ENCODE measurements at regions not wholly inside any gene's neighbourhood (a gene's known extent, or its start where the extent isn't known, plus 50 kb on each side); places are given as distances from the start of the nearest gene placed in this dataset.
"Not testable (repeated sequence)": the region's sequence is repeated elsewhere in the genome, so short reads cannot be mapped to it uniquely, and the experiment has no call there.

DNA sequence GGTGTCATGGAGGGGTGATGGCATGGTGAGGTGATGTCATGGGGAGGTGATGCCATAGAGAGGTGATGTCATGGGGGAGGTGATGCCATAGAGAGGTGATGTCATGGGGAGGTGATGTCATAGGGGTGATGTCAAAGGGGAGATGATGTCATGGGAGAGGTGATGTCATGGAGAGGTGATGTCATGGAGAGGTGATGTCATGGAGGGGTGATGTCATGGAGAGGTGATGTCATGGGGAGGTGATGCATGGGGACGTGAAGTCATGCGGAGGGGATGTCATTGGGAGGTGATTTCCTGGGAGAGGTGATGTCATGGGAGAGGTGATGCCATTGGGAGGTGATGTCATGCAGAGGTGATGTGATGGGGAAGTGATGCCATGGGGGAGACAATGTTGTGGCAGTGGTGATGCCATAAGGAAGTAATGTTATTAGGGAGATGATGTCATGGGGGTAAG lies 92.1 kb upstream of the C1orf174 start:
- no peak for DNase-seq (ENCODE audit: low spot score)

DNA sequence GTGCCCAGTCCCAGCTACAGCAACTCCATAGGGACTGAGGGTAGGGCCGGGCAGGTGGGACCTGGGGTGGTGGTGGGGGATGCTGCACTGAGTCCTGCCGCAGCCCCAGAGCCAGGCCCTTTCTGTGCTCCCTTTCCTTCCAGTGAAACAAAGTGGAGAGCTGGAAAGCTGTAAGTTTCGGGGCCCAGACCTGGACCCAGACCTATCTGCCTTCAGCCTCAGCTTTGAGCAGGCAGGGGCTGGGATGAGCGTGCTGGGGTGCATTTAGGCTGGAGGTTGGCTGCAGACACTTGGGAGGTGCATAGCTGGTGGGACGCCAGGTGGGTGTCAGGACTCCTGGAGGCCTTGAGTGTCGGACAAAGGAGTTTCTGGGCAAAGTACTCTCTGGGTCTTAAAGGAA lies 92.7 kb upstream of the C1orf174 start:
- DNase-seq (ENCODE audit: low spot score), result no peak

DNA sequence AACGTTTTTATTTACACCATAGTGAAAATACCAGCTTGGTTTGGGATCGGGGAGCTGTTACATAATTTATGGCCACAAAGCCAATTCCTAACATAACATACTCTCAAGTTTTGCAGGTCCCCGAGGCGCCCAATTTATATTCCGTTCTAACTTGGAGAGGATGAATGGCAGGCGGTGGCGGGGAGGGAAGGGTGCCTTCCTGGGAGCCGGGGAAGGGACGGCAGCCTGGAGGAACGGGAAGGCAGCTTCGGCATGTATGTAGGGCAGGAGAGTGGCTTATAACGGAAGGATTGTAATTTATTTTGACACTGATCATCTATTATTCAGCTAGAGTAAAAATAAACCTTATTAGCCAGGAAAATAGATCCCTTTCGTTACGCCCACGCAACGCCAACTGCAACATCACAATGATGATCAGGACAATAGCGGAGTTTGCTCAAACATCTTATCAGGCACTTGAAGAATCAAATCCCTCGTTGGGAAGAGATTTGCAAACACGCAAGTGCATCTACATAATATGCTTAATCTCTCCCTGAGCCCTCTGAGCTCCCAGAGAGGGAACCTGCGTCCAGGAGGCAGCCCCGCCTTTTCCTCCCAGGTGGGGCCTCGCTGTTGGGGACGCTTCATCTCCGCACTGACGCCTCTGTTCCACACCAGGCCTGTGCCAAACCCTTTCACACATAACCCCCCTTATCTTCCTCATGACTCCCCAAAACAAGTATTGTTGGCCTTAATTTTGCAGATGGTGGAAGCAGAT lies 93.7 kb upstream of the C1orf174 start:
- DNase-seq (ENCODE audit: low spot score), result no peak

DNA sequence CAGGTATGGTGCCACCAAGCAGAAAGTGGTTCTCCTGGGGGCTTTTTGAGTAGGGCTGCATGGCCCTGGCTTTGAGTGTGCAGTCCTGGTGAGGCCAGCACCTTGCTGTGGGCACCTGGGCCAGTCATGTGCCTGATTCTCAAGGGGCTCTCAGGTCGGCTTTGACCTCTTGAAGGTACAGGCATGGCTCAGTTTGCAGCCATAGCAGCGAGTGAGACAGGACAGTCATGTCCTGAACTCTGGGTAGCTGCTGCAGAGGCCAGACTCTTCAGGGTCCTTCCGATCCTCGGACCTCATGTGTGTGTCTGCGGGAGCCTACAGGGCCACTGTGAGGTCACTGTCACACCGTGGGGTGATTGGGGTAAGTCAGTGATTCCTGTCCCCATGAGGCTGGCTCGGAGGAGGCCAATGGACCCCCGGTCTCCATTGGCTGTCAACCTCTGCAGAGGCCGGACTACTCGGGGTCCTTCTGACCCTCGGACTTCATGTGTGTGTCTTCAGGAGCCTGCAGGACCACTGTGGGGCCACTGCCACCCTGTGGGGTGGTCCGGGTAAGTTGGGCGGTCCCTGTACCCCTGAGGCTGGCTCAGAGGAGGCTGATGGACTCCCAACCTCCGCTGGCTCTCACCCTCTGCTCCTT lies 95.2 kb upstream of the C1orf174 start:
- DNase-seq (ENCODE audit: low spot score), result no peak

DNA sequence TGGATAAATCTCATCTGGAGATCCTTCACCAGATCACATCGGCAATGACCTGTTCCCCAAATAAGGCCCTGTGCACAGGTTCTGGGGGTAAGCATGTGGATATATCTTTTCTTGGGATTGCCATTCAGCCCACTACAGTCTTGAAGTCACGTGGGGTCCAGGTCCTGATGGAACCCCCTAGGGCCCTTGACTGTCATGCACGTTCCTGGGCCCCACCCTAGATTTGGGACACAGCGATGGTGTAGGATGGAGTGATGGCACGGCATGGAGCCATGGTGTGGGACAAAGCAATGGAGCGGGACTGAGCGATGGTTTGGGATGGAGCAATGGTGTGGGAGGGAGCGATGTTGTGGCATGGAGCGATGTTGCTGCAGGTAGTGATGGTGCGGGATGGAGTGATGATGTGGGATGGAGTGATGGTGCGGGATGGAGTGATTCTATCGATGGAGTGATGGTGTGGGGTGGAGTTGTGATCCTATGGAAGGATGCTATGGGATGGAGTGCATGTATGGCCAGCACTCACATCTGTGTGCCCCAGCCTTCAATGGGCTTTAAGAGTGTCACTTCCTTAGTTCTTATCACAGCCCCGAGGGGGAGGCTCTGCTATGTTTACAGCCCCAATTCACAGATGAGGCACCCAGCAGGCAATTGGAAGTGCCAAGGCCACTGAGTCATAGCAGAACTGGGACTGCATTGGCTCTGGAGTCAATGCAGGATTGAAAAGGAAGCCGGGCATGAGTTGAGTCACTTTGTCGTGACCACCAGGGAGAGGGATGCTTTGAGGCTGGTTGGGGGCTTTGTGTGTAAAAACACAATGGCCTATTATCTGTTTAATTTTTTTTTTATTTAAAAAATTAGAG lies 97.0 kb upstream of the C1orf174 start:
- no peak for DNase-seq (ENCODE audit: low spot score)

DNA sequence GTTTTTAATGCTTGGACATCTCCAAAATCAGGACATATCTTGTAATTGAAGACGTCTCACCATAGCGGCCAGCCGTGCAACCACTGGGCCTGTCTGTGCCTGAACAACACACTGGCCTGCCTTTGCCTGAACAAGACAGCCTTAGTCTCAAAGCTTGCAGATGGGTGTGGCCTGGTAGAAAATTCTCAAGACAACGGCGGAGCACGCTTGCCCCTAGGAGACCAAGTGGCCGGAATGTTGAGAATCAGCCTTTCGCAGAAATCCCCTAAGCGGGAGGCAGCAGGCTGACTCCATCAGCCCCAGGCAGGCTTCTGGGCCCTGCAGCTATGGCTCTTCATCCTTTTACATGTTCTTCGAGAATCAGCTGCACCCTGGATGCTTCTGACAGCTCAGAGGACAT lies 98.0 kb upstream of the C1orf174 start:
- no peak for DNase-seq (ENCODE audit: low spot score)

DNA sequence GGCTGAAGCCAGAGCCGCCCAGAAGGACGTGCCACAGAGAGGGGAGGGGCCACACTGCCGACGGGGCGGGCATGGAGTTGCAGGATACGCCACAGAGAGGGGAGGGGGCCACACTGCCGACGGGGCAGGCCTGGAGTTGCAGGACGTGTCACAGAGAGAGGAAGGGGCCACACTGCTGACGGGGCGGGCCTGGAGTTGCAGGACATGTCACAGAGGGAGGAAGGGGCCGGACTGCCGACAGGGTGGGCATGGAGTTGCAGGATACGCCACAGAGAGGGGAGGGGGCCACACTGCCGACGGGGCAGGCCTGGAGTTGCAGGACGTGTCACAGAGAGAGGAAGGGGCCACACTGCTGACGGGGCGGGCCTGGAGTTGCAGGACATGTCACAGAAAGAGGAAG lies 99.4 kb upstream of the C1orf174 start:
- not testable (repeated sequence) for DNase-seq (ENCODE audit: low spot score)

DNA sequence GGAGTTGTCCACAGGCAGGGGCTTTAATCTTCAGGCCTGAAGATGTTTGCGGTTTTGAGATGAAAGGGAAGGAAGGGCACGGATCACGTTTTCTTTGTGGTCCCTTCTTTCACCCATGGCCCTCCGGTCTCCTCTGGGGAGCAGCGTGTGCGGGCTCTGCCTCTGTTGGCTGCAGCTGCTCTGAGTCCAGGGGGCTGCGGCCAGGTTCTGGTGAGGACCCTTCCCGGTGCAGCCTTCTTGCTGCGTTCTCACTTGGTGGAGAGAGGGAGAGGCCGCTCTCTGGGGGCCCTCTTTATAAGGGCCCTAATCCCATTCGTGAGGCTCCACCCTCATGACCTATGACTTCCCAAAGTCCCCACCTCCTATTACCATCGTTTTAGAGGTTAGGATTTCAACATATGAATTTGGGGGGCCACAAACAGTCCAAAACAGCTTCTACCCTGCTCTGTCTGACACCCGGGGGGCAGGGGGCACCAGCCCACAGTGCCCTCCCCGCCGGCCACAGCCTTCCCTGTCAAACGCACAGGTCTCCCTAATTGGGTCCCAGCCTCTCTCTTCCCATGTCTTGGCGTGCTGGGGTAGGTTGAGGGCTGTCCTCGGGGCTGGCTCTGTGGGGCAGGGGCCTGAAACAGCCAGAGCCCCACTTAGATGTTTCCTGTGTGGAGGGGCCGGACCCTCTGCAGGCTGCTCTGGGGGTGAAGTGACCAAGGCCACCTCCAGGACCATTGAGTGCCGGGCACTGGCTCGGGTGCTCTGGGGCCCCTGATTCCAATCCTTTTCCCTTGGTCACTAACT lies 100.1 kb upstream of the C1orf174 start:
- no peak for DNase-seq (ENCODE audit: low spot score)

DNA sequence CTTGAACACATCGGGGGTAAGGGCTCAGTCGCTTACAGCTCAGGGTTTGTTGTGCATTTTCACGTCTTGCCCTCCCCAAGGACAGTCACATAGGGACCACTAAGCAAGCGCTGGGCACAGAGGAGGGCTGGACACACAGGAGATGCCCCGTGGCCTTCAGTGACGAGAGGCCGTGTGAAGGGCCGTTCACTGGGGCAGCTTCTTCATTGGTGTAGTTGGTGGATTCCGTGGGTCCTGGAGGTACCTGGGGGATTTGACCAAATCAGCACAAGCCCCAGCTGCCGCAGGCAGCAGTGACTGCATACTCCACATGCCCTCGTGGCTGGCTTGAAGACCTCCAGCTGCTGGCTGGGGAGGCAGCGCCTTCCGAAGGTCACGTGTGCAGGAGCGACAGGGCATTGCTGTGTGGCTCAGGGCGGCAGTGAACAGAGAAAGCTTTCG lies 100.8 kb upstream of the C1orf174 start:
- DNase-seq (ENCODE audit: low spot score), result no peak

DNA sequence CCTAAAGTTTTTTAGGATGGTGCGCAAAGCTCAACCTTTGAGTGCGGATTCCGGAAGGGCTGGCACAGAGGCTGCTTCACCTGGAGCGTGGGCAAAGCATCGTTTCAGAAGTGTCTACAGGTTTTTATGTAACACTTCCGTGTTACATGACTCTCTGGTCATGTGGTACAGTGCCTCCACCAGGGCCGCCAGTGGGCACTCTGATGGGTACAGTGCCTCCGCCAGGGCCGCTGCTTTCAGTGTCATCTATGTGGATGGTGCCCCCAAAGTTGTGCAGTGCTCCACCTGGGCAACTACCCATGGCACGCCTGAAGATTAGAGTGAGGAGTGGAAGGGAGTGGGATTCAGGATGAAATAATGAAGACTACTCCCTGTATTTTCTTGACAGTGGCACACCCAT lies 101.4 kb upstream of the C1orf174 start:
- no peak for DNase-seq (ENCODE audit: low spot score)

DNA sequence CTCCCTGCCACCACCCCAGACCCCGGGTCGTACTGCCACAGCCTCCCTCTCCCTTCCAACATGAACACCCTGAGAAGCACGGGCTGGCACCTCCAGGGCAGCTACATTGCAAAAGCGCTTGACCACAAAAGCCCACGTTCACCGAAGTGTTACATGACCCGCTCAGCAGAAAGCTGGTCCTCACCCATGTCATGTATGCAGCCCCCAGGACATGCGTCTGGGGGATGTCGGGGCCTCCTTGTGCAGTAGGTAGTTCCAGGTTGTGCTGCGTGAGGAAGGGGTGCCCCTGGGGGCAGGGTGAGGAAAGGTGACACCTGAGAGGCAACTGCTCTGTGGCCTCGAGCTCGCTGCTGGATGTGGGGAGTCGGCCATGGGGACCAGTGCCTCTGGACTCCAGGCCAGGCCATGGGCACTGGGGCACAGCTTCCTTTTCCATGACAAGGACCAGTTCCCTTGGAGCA lies 102.0 kb upstream of the C1orf174 start:
- DNase-seq (ENCODE audit: low spot score), result no peak

DNA sequence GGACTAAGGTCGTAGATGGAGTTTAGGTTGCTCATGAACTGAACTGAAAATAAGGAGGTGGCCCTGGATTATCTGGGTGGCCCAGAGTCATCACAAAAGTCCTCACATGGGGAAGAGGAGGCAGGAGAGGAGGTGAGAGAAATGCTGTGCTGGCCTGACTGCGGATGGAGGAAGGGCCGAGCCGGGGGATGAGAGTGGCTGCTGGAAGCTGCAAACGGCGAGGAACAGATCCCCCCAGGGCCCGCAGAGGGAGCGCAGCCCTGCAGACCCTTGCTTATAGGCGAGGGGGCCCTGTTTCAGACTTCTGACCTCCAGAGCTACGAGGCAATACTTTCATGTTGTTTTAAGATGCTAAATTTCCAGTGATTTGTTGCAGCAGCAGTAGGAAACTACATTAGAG lies 102.7 kb upstream of the C1orf174 start:
- DNase-seq (ENCODE audit: low spot score), result no peak

DNA sequence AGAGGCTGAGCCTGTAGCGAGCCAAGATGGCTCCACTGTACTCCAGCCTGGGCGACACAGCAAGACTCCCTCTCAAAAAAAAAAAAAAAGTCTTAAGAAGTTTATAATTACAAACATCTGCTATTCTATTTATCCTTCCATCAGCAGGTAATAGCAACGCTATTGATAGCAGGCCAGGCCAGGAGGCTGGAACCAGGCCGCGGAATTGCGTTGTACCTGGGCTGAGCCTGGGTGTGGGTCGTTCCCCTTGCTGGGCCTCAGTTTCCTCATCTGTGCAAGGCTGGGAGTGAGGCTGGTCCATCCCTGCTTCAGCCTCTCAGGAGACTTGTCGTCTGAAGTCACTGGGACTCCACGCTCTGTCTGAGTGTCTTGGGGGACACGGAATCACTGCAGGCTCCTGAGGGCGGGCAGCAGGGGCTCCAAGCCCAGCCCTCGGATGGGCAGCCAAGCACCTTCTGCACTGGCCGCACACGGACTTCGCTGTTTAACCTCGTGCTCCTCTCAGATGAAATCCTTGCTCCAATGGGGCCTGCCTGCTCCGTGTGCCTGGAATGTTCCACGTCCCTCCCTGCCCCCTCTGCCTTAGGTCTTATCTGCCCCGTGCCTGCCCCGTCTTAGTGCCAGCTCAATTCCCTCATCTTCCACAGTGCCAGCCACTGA lies 103.9 kb upstream of the C1orf174 start:
- no peak for DNase-seq (ENCODE audit: low spot score)

DNA sequence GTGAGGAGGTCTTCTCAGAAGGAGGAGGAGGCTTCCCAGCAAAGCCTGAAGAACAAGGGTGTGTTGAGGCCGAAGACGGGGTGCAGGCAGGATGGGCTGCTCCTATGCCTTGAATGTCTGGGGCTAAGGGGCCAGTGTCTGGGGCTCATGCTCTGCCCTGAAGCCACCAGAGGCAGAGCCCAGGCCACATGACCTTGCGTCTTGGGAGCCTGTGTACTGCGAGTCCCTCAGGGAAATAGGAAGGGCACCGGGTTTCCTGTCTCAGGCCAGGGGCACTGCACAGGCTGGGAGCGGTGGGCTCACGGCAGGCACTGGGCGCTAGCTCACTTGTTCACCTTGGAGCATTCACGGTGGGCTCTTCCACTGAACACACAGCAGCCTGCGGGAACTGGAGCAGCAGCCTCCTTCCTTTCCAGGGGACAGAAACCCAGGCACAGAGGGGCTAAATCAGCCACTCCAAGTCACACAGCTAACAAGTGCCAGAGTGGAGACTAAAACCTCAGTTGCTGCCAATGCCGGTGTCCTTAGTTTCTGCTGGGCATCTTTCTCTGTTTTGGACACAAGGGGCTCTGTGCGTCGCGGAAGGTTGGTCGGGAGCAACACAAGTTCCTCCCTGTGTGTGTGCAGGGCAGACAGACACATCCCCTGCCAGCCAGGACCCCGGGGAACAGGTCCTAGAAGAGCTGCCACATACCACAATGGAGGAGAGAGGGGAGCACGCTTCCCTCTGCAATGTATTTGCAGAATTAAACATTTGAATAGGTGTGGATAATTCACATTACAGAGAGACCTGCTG lies 104.8 kb upstream of the C1orf174 start:
- DNase-seq (ENCODE audit: low spot score), result no peak

DNA sequence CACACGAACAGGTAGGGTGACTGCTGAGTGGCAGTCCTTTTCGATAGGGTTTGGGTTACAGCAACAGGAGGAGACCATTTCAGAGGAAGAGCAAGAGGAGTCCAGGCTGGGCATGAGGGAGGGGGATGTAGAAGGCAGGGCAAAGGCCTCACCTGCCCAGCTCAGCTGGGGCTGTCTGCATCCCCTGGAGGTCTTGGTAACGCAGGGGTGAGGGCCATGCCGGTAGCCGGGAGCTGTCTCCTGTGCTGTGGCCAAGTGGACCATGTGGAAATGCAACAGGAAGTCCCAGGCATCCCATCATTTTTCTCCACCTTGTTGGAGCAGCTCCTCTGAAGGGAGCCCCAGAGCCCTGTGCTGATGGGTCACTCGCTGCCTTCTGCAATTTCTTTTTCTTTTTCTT lies 105.4 kb upstream of the C1orf174 start:
- DNase-seq (ENCODE audit: low spot score), result no peak

DNA sequence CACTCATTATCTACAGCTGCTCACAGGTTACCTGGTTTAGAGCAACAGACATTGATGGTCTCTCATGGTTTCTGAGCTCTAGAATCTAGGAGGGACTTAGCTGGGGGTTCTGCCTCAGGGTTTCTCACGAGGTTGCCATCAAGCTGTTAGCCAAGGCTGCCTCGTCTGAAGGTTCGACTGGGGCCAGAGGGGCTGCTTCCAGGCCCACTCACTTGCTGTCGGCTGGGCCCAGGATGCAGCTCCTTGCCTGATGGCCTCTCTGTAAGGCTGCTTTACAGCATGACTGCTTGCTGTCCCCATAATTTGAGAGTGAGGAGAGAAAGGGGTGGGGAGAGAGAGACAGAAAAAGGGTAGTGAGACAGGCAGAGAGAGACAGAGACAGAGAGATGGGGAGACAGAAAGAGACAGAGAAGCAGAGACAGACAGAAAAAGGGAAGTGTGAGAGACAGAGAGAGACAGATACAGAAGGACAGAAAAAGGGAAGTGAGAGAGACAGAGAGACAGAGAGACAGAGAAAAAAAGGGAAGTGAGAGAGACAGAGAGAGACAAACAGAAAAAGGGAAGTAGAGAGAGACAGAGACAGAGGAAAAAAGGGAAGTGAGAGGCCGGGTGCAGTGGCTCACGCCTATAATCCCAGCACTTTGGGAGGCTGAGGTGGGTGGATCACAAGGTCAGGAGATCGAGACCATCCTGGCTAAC lies 106.8 kb upstream of the C1orf174 start:
- DNase-seq (ENCODE audit: low spot score), result no peak

DNA sequence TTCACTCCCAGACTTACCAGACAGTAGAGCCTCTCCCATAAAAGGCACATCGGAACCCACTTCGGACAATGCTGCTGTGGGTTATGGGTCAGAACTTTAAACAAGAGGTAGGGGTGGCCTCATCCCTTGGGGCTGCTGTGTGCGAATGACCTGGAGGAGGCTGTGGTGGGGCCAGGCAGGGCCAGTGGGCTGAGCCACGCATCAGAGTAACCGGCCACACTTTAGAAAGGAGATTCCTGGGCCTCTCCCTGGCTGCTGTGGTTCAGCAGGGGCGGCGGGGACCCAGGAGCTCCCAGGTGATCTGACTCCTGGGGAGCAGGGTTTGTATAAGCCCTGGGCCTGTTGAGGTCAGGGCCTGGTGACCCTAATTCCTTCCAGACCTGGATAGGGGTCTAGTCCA lies 110.2 kb upstream of the C1orf174 start:
- DNase-seq (ENCODE audit: low spot score), result no peak

DNA sequence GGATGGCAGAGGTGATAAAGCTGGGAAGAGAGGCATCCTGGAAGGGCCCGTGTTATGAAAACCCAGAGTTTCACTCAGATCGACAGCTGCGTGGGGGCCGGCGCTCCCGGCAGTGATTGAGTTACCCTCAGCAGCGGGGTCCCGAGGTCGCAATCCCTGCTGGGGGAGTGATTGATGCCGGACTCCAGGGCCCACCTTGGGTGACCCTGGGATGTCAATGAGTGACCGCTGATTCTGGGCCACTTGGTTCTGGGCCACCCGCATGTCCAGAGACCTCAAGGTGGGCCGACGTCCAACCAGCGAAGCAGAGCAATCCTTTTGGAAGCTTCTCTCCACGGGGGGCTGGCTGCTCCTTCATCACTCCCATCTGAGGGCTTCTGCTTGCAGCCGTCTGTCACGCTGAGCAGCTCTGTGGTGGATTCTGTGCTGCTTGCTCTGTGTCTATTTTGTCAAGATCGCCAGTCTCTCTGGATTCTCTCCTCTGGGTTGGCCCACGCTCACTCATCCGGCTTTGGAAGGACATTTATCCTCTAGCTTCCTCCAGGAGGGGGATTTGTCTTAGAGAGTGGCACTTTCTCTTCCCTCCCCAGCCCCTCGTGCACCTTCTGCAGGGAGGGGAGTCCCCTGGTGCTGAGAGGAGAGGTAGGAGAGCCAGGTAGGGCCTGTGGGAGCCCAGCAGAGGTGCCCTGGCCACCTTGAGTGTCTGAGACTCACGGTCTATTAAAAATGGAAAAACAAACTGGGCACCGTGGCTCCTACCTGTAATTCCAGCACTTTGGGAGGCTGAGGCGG lies 110.9 kb upstream of the C1orf174 start:
- DNase-seq (ENCODE audit: low spot score), result no peak

All from AG20443 (cell line).